ENCODE measurements at regions not wholly inside any gene's neighbourhood (a gene's known extent, or its start where the extent isn't known, plus 50 kb on each side); places are given as distances from the start of the nearest gene placed in this dataset.

- TF ChIP-seq CTCF (IDR thresholded peaks at IDR 0.05), result no peak
- TF ChIP-seq POLR2A (IDR thresholded peaks at IDR 0.05), result no peak
Measured at GRCh38 chr3:59372346-59372745, 322.5 kb upstream of the CFAP20DC start.
